T-cell (primary cell): ENCODE measurements at regions not wholly inside any gene's neighbourhood (a gene's known extent, or its start where the extent isn't known, plus 50 kb on each side); places are given as distances from the start of the nearest gene placed in this dataset.

Experiments
- ATAC-seq, 4 experiments: fragments of 200-7000 bp in 3 of 4; fragments of 150-1000 bp in 1 of 4; cut with Tn5 transposase; replicated peaks in 1 of 4; 1 replicate in 3 of 4; 2 replicates in 1 of 4; pipeline ENCODE4 v1.10.0; 2021; ENCODE audit warnings: moderate library complexity in 3 of 4, mild to moderate bottlenecking in 2 of 4, moderate number of reproducible peaks in 1 of 4
- CTCF ChIA-PET, 2 donors: fragments of 300-600 bp; sonication (Branson Sonifier 250); formaldehyde crosslinking; loops; one replicate each; lab custom pipeline; 2022; ENCODE audit warnings: antibody characterized with exemption in 2 of 2; lab: Charles Lee
- POLR2A ChIA-PET, 2 donors: fragments of 300-600 bp; sonication (Branson Sonifier 250); formaldehyde crosslinking; loops; one replicate each; lab custom pipeline; 2022; ENCODE audit warnings: antibody characterized with exemption in 2 of 2; lab: Charles Lee
- DNase-seq, 35 experiments: peaks; one replicate each; pipeline versions ENCODE4 v3.0.0 to v3.0.0-alpha.2; 2013 to 2023
- H3K27ac ChIP-seq: one replicate; pipeline ENCODE4 v1.5.1; 2013; ENCODE audit warnings: low read length
- H3K27me3 ChIP-seq, 2 experiments: replicated peaks in 1 of 2; 1 replicate in 1 of 2; 2 replicates in 1 of 2; pipeline versions ENCODE4 v1.6.1 to v1.7.0; 2013; ENCODE audit warnings: low read length in 1 of 2, mixed read lengths in 1 of 2; ENCODE audit not compliant: control insufficient read depth in 2 of 2, insufficient read depth in 2 of 2; ENCODE audit errors: extremely low read depth in 1 of 2
- H3K36me3 ChIP-seq, 2 donors: 1 replicate in 1 of 2; 2 replicates in 1 of 2; pipeline versions ENCODE4 v1.6.1 to v1.7.0; 2013; ENCODE audit warnings: low read length in 1 of 2; ENCODE audit not compliant: control insufficient read depth in 2 of 2, insufficient read depth in 1 of 2; ENCODE audit errors: extremely low read depth in 1 of 2
- H3K4me1 ChIP-seq, 2 experiments: 1 replicate in 1 of 2; 2 replicates in 1 of 2; pipeline versions ENCODE4 v1.6.1 to v1.7.0; 2013; ENCODE audit warnings: low read length in 2 of 2, mixed read lengths in 1 of 2; ENCODE audit not compliant: insufficient read depth in 2 of 2, control insufficient read depth in 1 of 2; ENCODE audit errors: extremely low read depth in 1 of 2
- H3K4me3 ChIP-seq, 2 donors: 1 replicate in 1 of 2; 2 replicates in 1 of 2; pipeline versions ENCODE4 v1.5.1 to v1.7.0; 2013; ENCODE audit warnings: mild to moderate bottlenecking in 2 of 2, low read length in 1 of 2, moderate library complexity in 1 of 2; ENCODE audit not compliant: control insufficient read depth in 1 of 2; ENCODE audit errors: extremely low read depth in 1 of 2
- H3K9me3 ChIP-seq: 2 replicates; pipeline ENCODE4 v1.7.0; 2013
- H3K27ac Mint-ChIP-seq, 2 donors: one replicate each; pipeline ENCODE4 v1.8.0; 2020 to 2021; ENCODE audit warnings: mild to moderate bottlenecking in 2 of 2, mixed read lengths in 2 of 2
- H3K27me3 Mint-ChIP-seq, 2 donors: one replicate each; pipeline ENCODE4 v1.8.0; 2021 to 2022; ENCODE audit warnings: mixed read lengths in 2 of 2
- H3K36me3 Mint-ChIP-seq: one replicate; pipeline ENCODE4 v1.8.0; 2021; ENCODE audit warnings: mixed read lengths
- H3K4me1 Mint-ChIP-seq, 3 donors: one replicate each; pipeline ENCODE4 v1.8.0; 2020 to 2022; ENCODE audit warnings: mixed read lengths in 3 of 3, mild to moderate bottlenecking in 1 of 3
- H3K4me3 Mint-ChIP-seq, 3 donors: one replicate each; pipeline ENCODE4 v1.8.0; 2020 to 2022; ENCODE audit warnings: mild to moderate bottlenecking in 3 of 3, mixed read lengths in 3 of 3, moderate library complexity in 3 of 3
- H3K9me3 Mint-ChIP-seq, 3 donors: one replicate each; pipeline ENCODE4 v1.8.0; 2020 to 2022; ENCODE audit warnings: mixed read lengths in 3 of 3
- WGBS: methylation state at CpG from one replicate; pipeline ENCODE4 v1.1.5; 2013; ENCODE audit warnings: missing lambda C conversion rate; ENCODE audit not compliant: insufficient coverage; 5-methylcytosine and 5-hydroxymethylcytosine counted together

DNA sequence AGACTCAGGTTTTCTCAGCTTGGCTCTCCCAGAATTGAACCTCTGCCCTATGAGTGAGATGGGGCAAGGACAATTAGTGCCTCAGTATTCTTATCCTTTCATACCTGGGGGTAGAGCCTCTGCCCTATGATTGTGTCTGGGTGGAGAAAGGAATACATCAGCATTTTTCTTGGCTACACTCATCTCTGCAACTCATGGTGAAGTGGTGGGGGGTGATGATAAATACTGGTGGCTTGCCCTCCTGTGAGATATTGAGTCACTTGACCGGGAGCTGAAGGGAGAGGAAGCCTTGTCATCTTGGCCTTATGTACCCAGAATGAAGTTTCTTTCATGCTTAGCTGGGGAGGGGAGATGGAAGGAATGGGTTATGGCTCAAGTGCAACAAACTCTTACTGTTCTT is 71.3 kb upstream of the ENOX2 start:
- ATAC-seq (no peak), DNase-seq (no peak)
- Histone ChIP-seq H3K27me3 (no peaks in the 10 kb centered on the region), H3K36me3 (no peaks in the 10 kb centered on the region), H3K27ac (no peak overlapping the region), H3K4me1 (no peaks in the 10 kb centered on the region), H3K9me3 (no peaks in the 10 kb centered on the region), H3K4me3 (no peak overlapping the region)
- Mint-ChIP-seq H3K27ac (no peak overlapping the region), H3K27me3 (peaks cover 0 to 36% of the 10 kb centered on the region in 2 donors), H3K9me3 (no peaks in the 10 kb centered on the region), H3K4me3 (no peak overlapping the region), H3K36me3 (no peaks in the 10 kb centered on the region), H3K4me1 (peaks cover 0 to 4% (median 0%) of the 10 kb centered on the region in 3 donors)
- WGBS, result no CpG with 5 or more reads among the region's 1 CpG
- CTCF ChIA-PET, result no interaction called here
- POLR2A ChIA-PET, result no interaction called here

- H3K4me1 ChIP-seq, result no peaks in the 10 kb centered on the region
- CTCF ChIA-PET, result no interaction called here
- H3K4me1 Mint-ChIP-seq, result peaks cover 0 to 4% (median 0%) of the 10 kb centered on the region in 3 donors
- H3K9me3 ChIP-seq, result no peaks in the 10 kb centered on the region
- H3K9me3 Mint-ChIP-seq, result no peaks in the 10 kb centered on the region
- peaks cover 0 to 42% of the 10 kb centered on the region in 2 donors for H3K27me3 Mint-ChIP-seq
- no peaks in the 10 kb centered on the region for H3K36me3 Mint-ChIP-seq
- H3K36me3 ChIP-seq, result no peaks in the 10 kb centered on the region
- WGBS, result no CpG with 5 or more reads among the region's 7 CpGs
- no peak overlapping the region for H3K27ac Mint-ChIP-seq
- POLR2A ChIA-PET, result no interaction called here
- no peak overlapping the region for H3K27ac ChIP-seq
- no peak overlapping the region for H3K4me3 ChIP-seq
- ATAC-seq (peak; percentile 50 to 57 (median 52)), DNase-seq (peak in 13 of 35 experiments; percentile 0 to 40 (median 6))
- no peak overlapping the region for H3K4me3 Mint-ChIP-seq
- no peaks in the 10 kb centered on the region for H3K27me3 ChIP-seq
Measured at GRCh38 chrX:130975947-130976346, 72.9 kb upstream of the ENOX2 start.

DNA sequence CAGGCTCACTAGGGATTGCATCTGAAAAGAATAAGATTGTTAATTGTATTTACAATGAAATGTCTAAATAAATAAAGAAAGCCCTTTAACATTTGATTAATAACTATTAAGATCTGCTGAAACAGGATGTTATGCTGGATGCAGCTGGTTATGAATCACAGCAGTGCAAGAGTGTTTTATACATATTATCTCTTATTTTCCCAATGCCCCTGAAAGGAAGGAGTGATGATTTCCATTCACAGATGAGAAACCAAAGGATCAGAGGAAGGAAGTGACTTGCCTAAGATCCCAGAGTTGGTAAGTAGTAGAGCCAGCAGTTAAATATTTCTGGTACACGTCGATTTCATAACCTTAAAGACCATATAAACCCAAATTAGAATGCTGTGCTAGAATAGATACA is 76.3 kb upstream of the ARHGAP36 start:
- ChIA-PET CTCF (no interaction called here), POLR2A (no interaction called here)
- no peaks in the 10 kb centered on the region for H3K27me3 ChIP-seq
- H3K4me3 Mint-ChIP-seq, result no peak overlapping the region
- H3K36me3 ChIP-seq, result no peaks in the 10 kb centered on the region
- H3K36me3 Mint-ChIP-seq, result no peaks in the 10 kb centered on the region
- DNase-seq (no peak), ATAC-seq (no peak)
- no CpG with 5 or more reads among the region's 2 CpGs for WGBS
- no peak overlapping the region for H3K4me3 ChIP-seq
- no peaks in the 10 kb centered on the region for H3K4me1 Mint-ChIP-seq
- no peak overlapping the region for H3K27ac ChIP-seq
- no peaks in the 10 kb centered on the region for H3K9me3 Mint-ChIP-seq
- no peaks in the 10 kb centered on the region for H3K4me1 ChIP-seq
- H3K27ac Mint-ChIP-seq, result no peak overlapping the region
- H3K27me3 Mint-ChIP-seq, result peaks cover 0 to 25% of the 10 kb centered on the region in 2 donors
- H3K9me3 ChIP-seq, result no peaks in the 10 kb centered on the region

DNA sequence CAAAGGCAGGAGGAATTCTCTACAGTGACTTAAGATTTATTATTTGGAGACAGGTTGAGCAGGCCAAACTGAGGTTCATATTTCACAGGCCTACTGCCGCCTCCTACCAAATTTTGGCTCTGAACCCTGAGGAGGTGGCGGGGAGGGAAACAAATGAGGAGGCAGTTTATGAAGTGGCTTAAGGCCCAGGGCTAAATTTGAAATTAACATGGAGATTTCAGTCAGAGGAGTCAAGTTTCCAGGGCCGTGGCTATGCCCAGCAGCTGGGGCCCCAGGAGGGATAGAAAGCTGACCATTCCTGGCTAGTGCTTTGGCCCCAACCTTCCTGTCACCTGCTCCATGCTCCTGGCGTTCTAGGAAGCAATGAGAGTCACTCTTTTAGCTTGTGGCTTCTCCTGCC is 73.4 kb upstream of the ARHGAP36 start:
- Mint-ChIP-seq H3K4me1 (no peaks in the 10 kb centered on the region), H3K27me3 (peaks cover 0 to 34% of the 10 kb centered on the region in 2 donors), H3K36me3 (no peaks in the 10 kb centered on the region), H3K27ac (no peak overlapping the region), H3K4me3 (no peak overlapping the region), H3K9me3 (no peaks in the 10 kb centered on the region)
- Histone ChIP-seq H3K4me3 (no peak overlapping the region), H3K36me3 (no peaks in the 10 kb centered on the region), H3K27ac (no peak overlapping the region), H3K4me1 (no peaks in the 10 kb centered on the region), H3K27me3 (no peaks in the 10 kb centered on the region), H3K9me3 (no peaks in the 10 kb centered on the region)
- ATAC-seq (no peak), DNase-seq (no peak)
- CTCF ChIA-PET, result no interaction called here
- 88% methylated on average over 2 of the region's 4 CpGs for WGBS
- POLR2A ChIA-PET, result no interaction called here

GRCh38 chrX:130987241-130987640 is 70.9 kb upstream of the ARHGAP36 start:
- no peaks in the 10 kb centered on the region for H3K4me1 Mint-ChIP-seq
- no peaks in the 10 kb centered on the region for H3K9me3 Mint-ChIP-seq
- no peak overlapping the region for H3K27ac Mint-ChIP-seq
- Histone ChIP-seq H3K27ac (no peak overlapping the region), H3K36me3 (no peaks in the 10 kb centered on the region), H3K9me3 (no peaks in the 10 kb centered on the region), H3K4me1 (no peaks in the 10 kb centered on the region), H3K4me3 (no peak overlapping the region), H3K27me3 (no peaks in the 10 kb centered on the region)
- DNase-seq (no peak), ATAC-seq (no peak)
- H3K27me3 Mint-ChIP-seq, result peaks cover under 1 to 45% of the 10 kb centered on the region in 2 donors
- H3K36me3 Mint-ChIP-seq, result no peaks in the 10 kb centered on the region
- POLR2A ChIA-PET, result interaction anchor here in 1 of 2 donors (1.1 kb wide), 1 partner anchor 10 kb away, joined by 4 read pairs; no protein-coding TSS in a partner anchor
- no CpG with 5 or more reads among the region's 4 CpGs for WGBS
- no peak overlapping the region for H3K4me3 Mint-ChIP-seq
- CTCF ChIA-PET, result no interaction called here

- no peaks in the 10 kb centered on the region for H3K4me1 Mint-ChIP-seq
- Histone ChIP-seq H3K4me1 (no peaks in the 10 kb centered on the region), H3K27me3 (no peaks in the 10 kb centered on the region), H3K4me3 (no peak overlapping the region), H3K36me3 (no peaks in the 10 kb centered on the region), H3K27ac (no peak overlapping the region), H3K9me3 (no peaks in the 10 kb centered on the region)
- H3K27ac Mint-ChIP-seq, result no peak overlapping the region
- H3K36me3 Mint-ChIP-seq, result no peaks in the 10 kb centered on the region
- H3K9me3 Mint-ChIP-seq, result no peaks in the 10 kb centered on the region
- no peak overlapping the region for H3K4me3 Mint-ChIP-seq
- no peak for DNase-seq
- ChIA-PET POLR2A (no interaction called here), CTCF (no interaction called here)
- peaks cover 4 to 60% of the 10 kb centered on the region in 2 donors for H3K27me3 Mint-ChIP-seq
- whole genome bisulfite sequencing, result no CpG with 5 or more reads among the region's 2 CpGs
- ATAC-seq, result no peak
Measured at GRCh38 chrX:130990723-130991122, 67.4 kb upstream of the ARHGAP36 start.

DNA sequence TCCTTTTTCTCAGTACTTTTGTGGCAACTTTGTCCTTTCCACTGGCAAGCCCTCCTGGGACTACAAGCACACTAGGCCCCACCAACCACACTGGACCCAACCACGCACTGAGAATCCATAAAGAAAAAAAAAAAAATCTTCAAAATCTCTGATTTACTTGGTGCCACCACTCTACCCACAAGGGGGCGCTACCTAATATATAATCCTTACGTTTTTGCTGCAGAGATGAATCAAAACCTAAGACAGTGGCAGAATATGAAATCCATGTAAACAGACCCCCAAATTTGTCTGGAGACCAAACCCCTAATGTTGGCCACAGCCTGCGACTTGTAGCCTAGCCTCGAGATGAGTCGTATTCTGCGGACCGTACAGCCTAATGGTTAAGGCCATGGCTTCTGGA is 63.5 kb upstream of the ARHGAP36 start:
- peak in 7 of 35 experiments; percentile 0 to 12 (median 1) for DNase-seq
- Histone ChIP-seq H3K4me3 (no peak overlapping the region), H3K27me3 (no peaks in the 10 kb centered on the region), H3K4me1 (no peaks in the 10 kb centered on the region), H3K27ac (no peak overlapping the region), H3K9me3 (no peaks in the 10 kb centered on the region), H3K36me3 (no peaks in the 10 kb centered on the region)
- WGBS, result 0% methylated on average over 1 of the region's 8 CpGs
- Mint-ChIP-seq H3K36me3 (no peaks in the 10 kb centered on the region), H3K27me3 (peaks cover 7 to 50% of the 10 kb centered on the region in 2 donors), H3K4me1 (no peaks in the 10 kb centered on the region), H3K9me3 (no peaks in the 10 kb centered on the region), H3K4me3 (no peak overlapping the region), H3K27ac (no peak overlapping the region)
- no peak for ATAC-seq
- ChIA-PET CTCF (interaction anchor here in 1 of 2 donors (0.7 kb wide), 1 partner anchor 1912 kb away, joined by 4 read pairs; no protein-coding TSS in a partner anchor), POLR2A (no interaction called here)
